Esophagus muscularis mucosa (tissue), 4 donors: ENCODE measurements at regions not wholly inside any gene's neighbourhood (a gene's known extent, or its start where the extent isn't known, plus 50 kb on each side); places are given as distances from the start of the nearest gene placed in this dataset.

Source experiments
- DNase-seq: peaks from one replicate; pipeline ENCODE4 v3.0.0-alpha.2; 2017; ENCODE audit errors: extremely low spot score
- H3K27ac ChIP-seq, 4 donors: fragments of 200-600 bp; sonication (generic); replicated peaks in 1 of 4; 1 replicate in 3 of 4; 2 replicates in 1 of 4; pipeline ENCODE4 v1.5.1; 2016 to 2019; ENCODE audit warnings: mild to moderate bottlenecking in 1 of 4
- H3K27me3 ChIP-seq, 4 donors: fragments of 200-600 bp; sonication (generic); one replicate each; pipeline versions ENCODE4 v1.5.1 to v1.6.0; 2016 to 2019
- H3K36me3 ChIP-seq, 4 donors: fragments of 200-600 bp; sonication (generic); one replicate each; pipeline ENCODE4 v1.5.1; 2016 to 2019
- H3K4me1 ChIP-seq, 4 donors: fragments of 200-600 bp; sonication (generic); one replicate each; pipeline ENCODE4 v1.5.1; 2016 to 2019
- H3K4me3 ChIP-seq, 4 donors: fragments of 200-600 bp; sonication (generic); 1 replicate in 2 of 4; 2 replicates in 2 of 4; pipeline ENCODE4 v1.5.1; 2016 to 2019; ENCODE audit warnings: mild to moderate bottlenecking in 4 of 4, moderate library complexity in 1 of 4
- H3K9me3 ChIP-seq, 4 donors: fragments of 200-600 bp; sonication (generic); 1 replicate in 3 of 4; 2 replicates in 1 of 4; pipeline ENCODE4 v1.5.1; 2016 to 2019
- CTCF ChIP-seq, 3 experiments: fragments of 200-600 bp in 2 of 3; fragments of 450-650 bp in 1 of 3; sonication (generic) in 2 of 3; IDR thresholded peaks; one replicate each; pipeline ENCODE4 v1.5.1; 2017 to 2019; ENCODE audit warnings: antibody characterized with exemption in 3 of 3, mild to moderate bottlenecking in 2 of 3, moderate library complexity in 1 of 3
- EP300 ChIP-seq: sonication (generic); formaldehyde crosslinking; IDR thresholded peaks from one replicate; pipeline ENCODE4 v1.6.1; 2017; ENCODE audit warnings: antibody characterized with exemption
- POLR2A ChIP-seq: fragments of 450-650 bp; IDR thresholded peaks from one replicate; pipeline ENCODE4 v1.6.1; 2017; ENCODE audit warnings: antibody characterized with exemption, moderate library complexity, mild to moderate bottlenecking, low read depth
- POLR2AphosphoS5 ChIP-seq, 2 donors: sonication (generic); formaldehyde crosslinking; IDR thresholded peaks; one replicate each; pipeline ENCODE4 v1.6.1; 2017; ENCODE audit warnings: antibody characterized with exemption in 2 of 2
- WGBS: methylation state at CpG from one replicate; pipeline ENCODE4 v1.1.5; 2018; 5-methylcytosine and 5-hydroxymethylcytosine counted together
- intact Hi-C: fragments of 100-400 bp; cut with DNase I; formaldehyde crosslinking; loops from one replicate; pipeline ENCODE4 v1.15.1; 2023

GRCh38 chr14:22513066-22513812 lies 75.8 kb downstream of the DAD1 start:
- no peak overlapping the region for H3K4me3 ChIP-seq
- peak overlapping the region; percentile 32 to 61 (median 54) for H3K27ac ChIP-seq
- H3K9me3 ChIP-seq = no peaks in the 10 kb centered on the region
- H3K27me3 ChIP-seq = no peaks in the 10 kb centered on the region
- peaks cover 37 to 53% (median 44%) of the 10 kb centered on the region in 4 donors for H3K4me1 ChIP-seq
- TF ChIP-seq POLR2AphosphoS5 (IDR thresholded peaks at IDR 0.05) (no peak), EP300 (no peak), CTCF (IDR thresholded peaks at IDR 0.05) (no peak), POLR2A (no peak)
- no peaks in the 10 kb centered on the region for H3K36me3 ChIP-seq
- 46% methylated on average over 3 of the region's 3 CpGs for WGBS
- DNase-seq = no peak
- intact Hi-C loops = no loop called here

DNA sequence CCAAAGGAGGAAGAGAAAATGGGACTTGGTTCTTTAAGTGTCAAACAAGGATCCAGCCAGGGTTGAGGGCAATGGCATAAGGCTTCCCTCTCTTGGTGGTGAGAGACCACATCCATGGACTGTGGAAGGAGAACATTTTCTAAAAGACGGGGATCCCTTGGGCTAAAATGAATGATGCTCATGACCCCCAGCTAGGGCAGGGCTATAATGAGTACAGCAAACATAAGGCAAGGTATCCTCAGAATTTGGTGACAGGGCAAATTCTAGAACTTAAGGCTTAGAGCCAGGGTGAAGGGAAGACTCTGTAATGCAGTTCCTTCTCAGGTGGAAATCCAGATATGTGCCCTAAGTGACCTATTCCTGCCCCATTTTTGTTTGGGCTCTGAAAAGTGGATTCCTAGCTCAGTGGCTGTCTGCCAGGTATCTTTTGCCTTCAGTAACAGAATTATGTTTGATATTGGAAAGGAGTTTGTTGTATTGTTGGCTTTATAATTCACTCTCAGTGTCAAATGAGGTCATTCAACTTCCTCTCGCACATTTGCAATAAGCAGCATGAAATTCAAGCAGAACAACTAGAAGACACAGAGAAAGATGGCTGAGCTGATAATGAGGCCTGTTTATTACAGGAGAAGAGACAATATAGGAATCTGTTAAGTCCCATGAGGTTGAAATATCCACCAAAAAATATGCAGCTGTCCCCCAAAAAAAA lies 76.8 kb downstream of the DAD1 start:
- WGBS = 83% methylated on average over 2 of the region's 2 CpGs
- DNase-seq = no peak
- Histone ChIP-seq H3K9me3 (no peaks in the 10 kb centered on the region), H3K27ac (peak overlapping the region; percentile 8 to 61 (median 54)), H3K4me3 (no peak overlapping the region), H3K4me1 (peaks cover 37 to 53% (median 44%) of the 10 kb centered on the region in 4 donors), H3K27me3 (no peaks in the 10 kb centered on the region), H3K36me3 (no peaks in the 10 kb centered on the region)
- intact Hi-C loops = no loop called here
- TF ChIP-seq EP300 (no peak), POLR2AphosphoS5 (IDR thresholded peaks at IDR 0.05) (no peak), POLR2A (no peak), CTCF (IDR thresholded peaks at IDR 0.05) (no peak)

DNA sequence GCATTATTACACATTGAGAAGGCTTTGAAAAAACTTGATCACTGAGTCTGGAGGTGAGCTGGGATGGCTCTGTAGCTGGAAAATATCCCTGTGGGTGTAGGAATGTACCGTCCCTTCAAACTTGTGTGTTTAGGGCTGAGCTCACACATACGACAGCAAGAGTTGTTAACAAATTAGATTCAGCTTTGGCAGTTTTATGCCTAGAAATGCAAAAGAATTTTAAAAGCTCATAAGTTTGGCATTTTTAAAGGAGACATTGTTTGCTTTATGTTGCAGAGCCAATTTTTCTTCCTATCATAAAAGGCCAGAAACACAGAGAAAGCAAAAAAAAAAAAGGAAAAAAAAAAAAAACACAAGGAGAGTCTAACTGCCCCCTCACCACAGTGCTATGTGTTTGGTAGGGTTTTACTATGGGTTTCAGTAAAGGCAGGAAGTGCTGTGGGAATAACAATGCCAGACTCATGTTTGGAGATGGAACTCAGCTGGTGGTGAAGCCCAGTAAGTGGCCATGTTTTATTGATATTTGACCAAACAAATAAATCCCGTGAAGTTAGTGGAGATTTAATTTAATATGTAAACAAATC lies 78.4 kb downstream of the DAD1 start:
- WGBS = 38% methylated on average over 3 of the region's 3 CpGs
- Histone ChIP-seq H3K4me3 (no peak overlapping the region), H3K27ac (no peak overlapping the region), H3K27me3 (no peaks in the 10 kb centered on the region), H3K9me3 (no peaks in the 10 kb centered on the region), H3K36me3 (no peaks in the 10 kb centered on the region), H3K4me1 (peaks cover 34 to 44% (median 40%) of the 10 kb centered on the region in 4 donors)
- TF ChIP-seq POLR2A (no peak), CTCF (IDR thresholded peaks at IDR 0.05) (no peak)
- intact Hi-C loops = no loop called here
- no peak for DNase-seq

DNA sequence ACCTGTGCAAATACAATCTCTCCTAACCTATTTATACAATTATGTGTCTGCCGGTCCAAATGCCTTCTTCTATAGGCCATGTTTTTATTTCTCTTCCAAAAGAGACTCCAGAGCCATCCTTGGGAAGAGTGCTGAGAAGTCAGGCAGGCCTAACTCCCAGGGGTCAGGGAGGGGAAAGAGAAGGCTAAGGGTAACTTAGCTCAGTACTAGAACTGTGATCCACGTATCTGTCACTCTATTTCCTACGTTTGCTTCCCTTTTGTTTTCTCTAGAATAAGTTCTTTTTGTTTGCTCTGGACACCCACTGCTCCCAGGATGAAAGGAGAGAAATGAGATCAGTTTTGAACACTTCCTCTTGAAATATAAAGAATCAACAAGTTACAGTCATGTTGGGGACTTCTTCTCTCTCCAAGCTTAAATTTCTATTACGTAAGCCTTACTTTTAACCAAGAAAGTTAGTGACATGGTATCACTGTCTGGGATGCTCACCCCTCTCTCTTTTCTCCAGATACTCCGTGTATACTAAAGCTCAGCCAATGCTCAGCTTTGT lies 79.2 kb downstream of the DAD1 start:
- DNase-seq = no peak
- intact Hi-C loops = no loop called here
- Histone ChIP-seq H3K27me3 (no peaks in the 10 kb centered on the region), H3K9me3 (no peaks in the 10 kb centered on the region), H3K27ac (no peak overlapping the region), H3K36me3 (no peaks in the 10 kb centered on the region), H3K4me3 (no peak overlapping the region), H3K4me1 (peaks cover 27 to 36% (median 32%) of the 10 kb centered on the region in 4 donors)
- 66% methylated on average over 5 of the region's 5 CpGs for WGBS
- TF ChIP-seq EP300 (no peak), POLR2A (no peak), CTCF (IDR thresholded peaks at IDR 0.05) (no peak), POLR2AphosphoS5 (IDR thresholded peaks at IDR 0.05) (no peak)
